ENCODE measurements at regions not wholly inside any gene's neighbourhood (a gene's known extent, or its start where the extent isn't known, plus 50 kb on each side); places are given as distances from the start of the nearest gene placed in this dataset.

GRCh38 chr1:223479718-223480425, 86.7 kb downstream of the CCDC185 start:
- H3K4me3 ChIP-seq (ENCODE audit: low read depth, low read length) = no peak overlapping the region
- DNase-seq (ENCODE audit: low read depth) (no peak), FAIRE-seq (peak; percentile 85)
- H3K27me3 ChIP-seq (ENCODE audit: control insufficient read depth, insufficient read depth, low read length) = peaks cover 13% of the 10 kb centered on the region
- no peaks in the 10 kb centered on the region for H3K36me3 ChIP-seq (ENCODE audit: control insufficient read depth, insufficient read depth, low read length)
- TF ChIP-seq CTCF (IDR thresholded peaks at IDR 0.05; ENCODE audit: insufficient read depth, low read length, severe bottlenecking) = no peak

- TF ChIP-seq CTCF (IDR thresholded peaks at IDR 0.05; ENCODE audit: insufficient read depth, low read length, severe bottlenecking) = no peak
- FAIRE-seq (no peak), DNase-seq (ENCODE audit: low read depth) (no peak)
- Histone ChIP-seq H3K4me3 (ENCODE audit: low read depth, low read length) (no peak overlapping the region), H3K36me3 (ENCODE audit: control insufficient read depth, insufficient read depth, low read length) (no peaks in the 10 kb centered on the region), H3K27me3 (ENCODE audit: control insufficient read depth, insufficient read depth, low read length) (peaks cover 10% of the 10 kb centered on the region)
Measured at GRCh38 chr1:223482132-223482531, 88.9 kb downstream of the CCDC185 start.

- peak; percentile 34 for DNase-seq (ENCODE audit: low read depth)
- TF ChIP-seq CTCF (IDR thresholded peaks at IDR 0.05; ENCODE audit: insufficient read depth, low read length, severe bottlenecking) = no peak
- FAIRE-seq = peak; percentile 32
- H3K4me3 ChIP-seq (ENCODE audit: low read depth, low read length) = no peak overlapping the region
- H3K27me3 ChIP-seq (ENCODE audit: control insufficient read depth, insufficient read depth, low read length) = peaks cover 10% of the 10 kb centered on the region
- no peaks in the 10 kb centered on the region for H3K36me3 ChIP-seq (ENCODE audit: control insufficient read depth, insufficient read depth, low read length)
Measured at GRCh38 chr1:223482766-223483165, 89.6 kb downstream of the CCDC185 start.

GRCh38 chr1:223483511-223483910, 90.3 kb downstream of the CCDC185 start:
- FAIRE-seq = no peak
- H3K27me3 ChIP-seq (ENCODE audit: control insufficient read depth, insufficient read depth, low read length) = peaks cover 13% of the 10 kb centered on the region
- H3K36me3 ChIP-seq (ENCODE audit: control insufficient read depth, insufficient read depth, low read length) = no peaks in the 10 kb centered on the region
- no peak for DNase-seq (ENCODE audit: low read depth)
- TF ChIP-seq CTCF (IDR thresholded peaks at IDR 0.05; ENCODE audit: insufficient read depth, low read length, severe bottlenecking) = no peak
- H3K4me3 ChIP-seq (ENCODE audit: low read depth, low read length) = no peak overlapping the region

- DNase-seq (ENCODE audit: low read depth) (no peak), FAIRE-seq (no peak)
- TF ChIP-seq CTCF (IDR thresholded peaks at IDR 0.05; ENCODE audit: insufficient read depth, low read length, severe bottlenecking) = peak; percentile 19
- Histone ChIP-seq H3K36me3 (ENCODE audit: control insufficient read depth, insufficient read depth, low read length) (no peaks in the 10 kb centered on the region), H3K4me3 (ENCODE audit: low read depth, low read length) (no peak overlapping the region), H3K27me3 (ENCODE audit: control insufficient read depth, insufficient read depth, low read length) (peaks cover 3% of the 10 kb centered on the region)
Measured at GRCh38 chr1:223486366-223486765, 93.2 kb downstream of the CCDC185 start.

Data from bronchial epithelial cell (primary cell).